Activated CD8-positive, alpha-beta memory T cell treated with anti-CD3 and anti-CD28 coated beads for 4 hours (primary cell): ENCODE measurements at regions not wholly inside any gene's neighbourhood (a gene's known extent, or its start where the extent isn't known, plus 50 kb on each side); places are given as distances from the start of the nearest gene placed in this dataset.

ENCODE experiments used
- DNase-seq, 2 donors: peaks; one replicate each; pipeline ENCODE4 v3.0.0-alpha.2; 2020; ENCODE audit warnings: low read depth in 2 of 2

- DNase-seq: no peak
Measured at GRCh38 chr1:55632906-55633305, 417.7 kb upstream of the USP24 start.

- DNase-seq: no peak
Measured at GRCh38 chr1:55632058-55632457, 416.9 kb upstream of the USP24 start.

- no peak for DNase-seq
Measured at GRCh38 chr1:55631509-55631908, 416.3 kb upstream of the USP24 start.

- DNase-seq: no peak
Measured at GRCh38 chr1:55626326-55626725, 411.2 kb upstream of the USP24 start.

- no peak for DNase-seq
Measured at GRCh38 chr1:55624766-55625165, 409.6 kb upstream of the USP24 start.

GRCh38 chr1:55623311-55623710 is 408.1 kb upstream of the USP24 start:
- DNase-seq: no peak

GRCh38 chr1:55622074-55622473 is 406.9 kb upstream of the USP24 start:
- DNase-seq: no peak

GRCh38 chr1:55618199-55618598 is 403.0 kb upstream of the USP24 start:
- no peak for DNase-seq

- no peak for DNase-seq
Measured at GRCh38 chr1:55617288-55617982, 402.3 kb upstream of the USP24 start.

GRCh38 chr1:55612988-55613387 is 397.8 kb upstream of the USP24 start:
- DNase-seq: no peak

GRCh38 chr1:55611123-55611522 is 396.0 kb upstream of the USP24 start:
- no peak for DNase-seq

GRCh38 chr1:55610203-55610602 is 395.0 kb upstream of the USP24 start:
- DNase-seq: no peak

GRCh38 chr1:55609630-55610029 is 394.5 kb upstream of the USP24 start:
- no peak for DNase-seq

GRCh38 chr1:55605155-55605554 is 390.0 kb upstream of the USP24 start:
- no peak for DNase-seq

- DNase-seq: no peak
Measured at GRCh38 chr1:55604749-55605148, 389.6 kb upstream of the USP24 start.

- DNase-seq: no peak
Measured at GRCh38 chr1:55604179-55604578, 389.0 kb upstream of the USP24 start.

GRCh38 chr1:55600242-55600641 is 385.1 kb upstream of the USP24 start:
- no peak for DNase-seq

GRCh38 chr1:55597910-55598309 is 382.7 kb upstream of the USP24 start:
- no peak for DNase-seq

GRCh38 chr1:55594701-55595100 is 379.5 kb upstream of the USP24 start:
- DNase-seq: no peak

- DNase-seq: no peak
Measured at GRCh38 chr1:55593298-55593697, 378.1 kb upstream of the USP24 start.

GRCh38 chr1:55592122-55592521 is 377.0 kb upstream of the USP24 start:
- no peak for DNase-seq

- DNase-seq: no peak
Measured at GRCh38 chr1:55589671-55590297, 374.6 kb upstream of the USP24 start.

- DNase-seq: no peak
Measured at GRCh38 chr1:55588309-55588708, 373.1 kb upstream of the USP24 start.

- no peak for DNase-seq
Measured at GRCh38 chr1:55586771-55587170, 371.6 kb upstream of the USP24 start.
